LNCaP clone FGC (cell line): ENCODE measurements at regions not wholly inside any gene's neighbourhood (a gene's known extent, or its start where the extent isn't known, plus 50 kb on each side); places are given as distances from the start of the nearest gene placed in this dataset.

ENCODE experiments used
- DNase-seq: peaks from one replicate; pipeline ENCODE4 v3.0.0-alpha.2; 2011; ENCODE audit warnings: low read depth
- H3K4me3 ChIP-seq: 2 replicates; pipeline ENCODE4 v1.5.1; 2011; ENCODE audit warnings: mild to moderate bottlenecking, low read depth, low read length, control low read depth
- CTCF ChIP-seq: IDR thresholded peaks from 2 replicates; pipeline ENCODE4 v1.5.1; 2012; ENCODE audit warnings: mild to moderate bottlenecking; ENCODE audit not compliant: control insufficient read depth, insufficient read depth; ENCODE audit errors: extremely low read depth

GRCh38 chr5:105836268-105836667, 1834.5 kb downstream of the EFNA5 start:
- DNase-seq: no peak
- no peak for TF ChIP-seq CTCF
- H3K4me3 ChIP-seq: no peak overlapping the region

DNA sequence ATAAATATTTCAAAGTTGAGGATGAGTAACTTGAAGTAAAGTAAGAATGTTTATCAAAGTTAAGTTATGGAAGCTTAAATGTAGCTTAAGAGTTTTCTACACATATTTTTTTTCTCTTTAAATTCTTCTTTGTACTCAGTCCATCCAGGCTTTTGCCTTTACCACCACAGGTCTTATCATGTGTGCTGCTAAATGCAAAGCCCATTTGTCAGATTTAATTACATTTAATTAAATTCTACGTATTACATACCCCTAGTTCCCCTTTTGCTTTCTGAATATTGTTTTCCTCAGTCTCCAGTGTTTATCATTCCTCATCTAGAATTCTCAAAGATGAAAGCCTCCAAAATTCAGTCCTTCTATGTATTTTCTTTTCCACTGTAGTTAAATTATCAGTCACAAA, 1841.9 kb downstream of the EFNA5 start:
- H3K4me3 ChIP-seq: no peak overlapping the region
- TF ChIP-seq CTCF: no peak
- no peak for DNase-seq

GRCh38 chr5:105821800-105822199, 1848.9 kb downstream of the EFNA5 start:
- DNase-seq: no peak
- no peak overlapping the region for H3K4me3 ChIP-seq
- TF ChIP-seq CTCF: no peak

GRCh38 chr5:105817914-105818313, 1852.8 kb downstream of the EFNA5 start:
- DNase-seq: peak; percentile 36
- H3K4me3 ChIP-seq: no peak overlapping the region
- no peak for TF ChIP-seq CTCF

- no peak for DNase-seq
- no peak for TF ChIP-seq CTCF
Measured at GRCh38 chr5:105817416-105817815, 1853.3 kb downstream of the EFNA5 start.

GRCh38 chr5:105816961-105817360, 1853.8 kb downstream of the EFNA5 start:
- no peak overlapping the region for H3K4me3 ChIP-seq
- no peak for TF ChIP-seq CTCF
- DNase-seq: no peak

More at GRCh38 chr5:105817416-105817815, 1853.3 kb downstream of the EFNA5 start:
- no peak overlapping the region for H3K4me3 ChIP-seq

DNA sequence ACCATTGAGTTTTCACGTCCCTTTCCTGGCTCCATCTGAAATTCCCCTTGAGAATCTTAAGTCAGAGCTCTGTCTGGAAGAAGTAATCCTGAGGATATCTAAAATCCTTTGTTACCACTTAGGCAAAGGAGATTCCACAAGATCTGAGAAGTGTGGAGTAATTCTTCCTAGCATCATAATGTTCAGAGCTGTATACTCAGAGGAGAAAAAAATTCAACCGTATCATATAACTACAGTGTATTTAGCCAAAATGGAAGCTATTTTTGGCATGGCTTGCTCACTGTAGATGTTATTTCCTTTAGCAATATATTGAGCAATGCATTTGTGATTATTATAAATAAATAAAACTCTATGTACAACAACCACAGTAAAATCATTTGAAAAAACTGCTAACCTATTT, 1858.4 kb downstream of the EFNA5 start:
- no peak for TF ChIP-seq CTCF
- DNase-seq: no peak
- no peak overlapping the region for H3K4me3 ChIP-seq
